ENCODE measurements at regions not wholly inside any gene's neighbourhood (a gene's known extent, or its start where the extent isn't known, plus 50 kb on each side); places are given as distances from the start of the nearest gene placed in this dataset.
A peak's percentile ranks its signal among the peaks of the same experiment; 100 is the strongest.

DNA sequence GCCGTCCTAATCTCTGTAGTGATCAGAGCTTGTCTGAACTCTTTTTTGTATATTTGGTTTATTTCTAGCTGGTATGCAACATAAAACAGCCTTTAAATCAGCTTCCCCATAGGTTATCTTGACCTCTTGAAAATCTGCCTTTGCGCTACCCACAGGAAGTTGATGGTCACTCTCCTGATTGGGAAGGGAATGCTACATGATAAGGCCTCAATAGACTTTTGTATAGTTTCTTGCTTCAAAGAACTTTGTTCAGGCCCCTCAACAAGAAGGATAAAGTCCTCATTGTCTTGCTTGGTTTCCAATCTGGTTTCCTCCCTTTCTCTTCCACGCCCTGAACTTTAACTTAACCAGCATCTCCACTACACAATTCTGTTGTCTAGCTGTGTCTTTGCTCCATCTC, 95.4 kb upstream of the TENT5A start:
- H3K4me3 ChIP-seq, result no peak overlapping the region
- WGBS, 2 donors, result 67 to 78% methylated on average over 3 of the region's 3 CpGs
- intact Hi-C loops (cut with DNase I; ENCODE audit: low total_unique reads), result no loop called here
- H3K4me1 ChIP-seq, result peaks cover 8% of the 10 kb centered on the region
- no peaks in the 10 kb centered on the region for H3K9me3 ChIP-seq
- H3K27ac ChIP-seq, result no peak overlapping the region
- DNase-seq, result no peak
- H3K27me3 ChIP-seq, result no peaks in the 10 kb centered on the region
- no peaks in the 10 kb centered on the region for H3K36me3 ChIP-seq (ENCODE audit: low read depth, missing control alignments)
- TF ChIP-seq CTCF (IDR thresholded peaks at IDR 0.05) (no peak), POLR2A (IDR thresholded peaks at IDR 0.05) (no peak)

GRCh38 chr6:81844686-81845085, 92.2 kb upstream of the TENT5A start:
- no peak for DNase-seq
- intact Hi-C loops (cut with DNase I; ENCODE audit: low total_unique reads), result no loop called here
- H3K4me3 ChIP-seq, result no peak overlapping the region
- no peaks in the 10 kb centered on the region for H3K27me3 ChIP-seq
- TF ChIP-seq CTCF (IDR thresholded peaks at IDR 0.05) (no peak), POLR2A (IDR thresholded peaks at IDR 0.05) (no peak)
- no peaks in the 10 kb centered on the region for H3K9me3 ChIP-seq
- peaks cover 8% of the 10 kb centered on the region for H3K4me1 ChIP-seq
- H3K36me3 ChIP-seq (ENCODE audit: low read depth, missing control alignments), result no peaks in the 10 kb centered on the region
- H3K27ac ChIP-seq, result peak overlapping the region in 1 of 2 donors; percentile 67
- WGBS, 2 donors, result 41 to 47% methylated on average over 2 of the region's 2 CpGs

GRCh38 chr6:81843302-81843701, 90.8 kb upstream of the TENT5A start:
- Histone ChIP-seq H3K27me3 (no peaks in the 10 kb centered on the region), H3K4me1 (peaks cover 8% of the 10 kb centered on the region), H3K9me3 (no peaks in the 10 kb centered on the region), H3K4me3 (no peak overlapping the region), H3K27ac (peak overlapping the region in 1 of 2 donors; percentile 17), H3K36me3 (ENCODE audit: low read depth, missing control alignments) (no peaks in the 10 kb centered on the region)
- TF ChIP-seq CTCF (IDR thresholded peaks at IDR 0.05), result no peak
- no peak for TF ChIP-seq POLR2A (IDR thresholded peaks at IDR 0.05)
- no peak for DNase-seq
- intact Hi-C loops (cut with DNase I; ENCODE audit: low total_unique reads), result no loop called here
- 31 to 52% methylated on average over 2 of the region's 2 CpGs for WGBS, 2 donors

GRCh38 chr6:81842254-81842653, 89.8 kb upstream of the TENT5A start:
- TF ChIP-seq POLR2A (IDR thresholded peaks at IDR 0.05), result no peak
- TF ChIP-seq CTCF (IDR thresholded peaks at IDR 0.05), result no peak
- DNase-seq, result peak; percentile 50
- no peak overlapping the region for H3K4me3 ChIP-seq
- intact Hi-C loops (cut with DNase I; ENCODE audit: low total_unique reads), result no loop called here
- no peaks in the 10 kb centered on the region for H3K36me3 ChIP-seq (ENCODE audit: low read depth, missing control alignments)
- H3K4me1 ChIP-seq, result peaks cover 8% of the 10 kb centered on the region
- H3K27me3 ChIP-seq, result no peaks in the 10 kb centered on the region
- H3K9me3 ChIP-seq, result no peaks in the 10 kb centered on the region
- H3K27ac ChIP-seq, result peak overlapping the region in 1 of 2 donors; percentile 23

DNA sequence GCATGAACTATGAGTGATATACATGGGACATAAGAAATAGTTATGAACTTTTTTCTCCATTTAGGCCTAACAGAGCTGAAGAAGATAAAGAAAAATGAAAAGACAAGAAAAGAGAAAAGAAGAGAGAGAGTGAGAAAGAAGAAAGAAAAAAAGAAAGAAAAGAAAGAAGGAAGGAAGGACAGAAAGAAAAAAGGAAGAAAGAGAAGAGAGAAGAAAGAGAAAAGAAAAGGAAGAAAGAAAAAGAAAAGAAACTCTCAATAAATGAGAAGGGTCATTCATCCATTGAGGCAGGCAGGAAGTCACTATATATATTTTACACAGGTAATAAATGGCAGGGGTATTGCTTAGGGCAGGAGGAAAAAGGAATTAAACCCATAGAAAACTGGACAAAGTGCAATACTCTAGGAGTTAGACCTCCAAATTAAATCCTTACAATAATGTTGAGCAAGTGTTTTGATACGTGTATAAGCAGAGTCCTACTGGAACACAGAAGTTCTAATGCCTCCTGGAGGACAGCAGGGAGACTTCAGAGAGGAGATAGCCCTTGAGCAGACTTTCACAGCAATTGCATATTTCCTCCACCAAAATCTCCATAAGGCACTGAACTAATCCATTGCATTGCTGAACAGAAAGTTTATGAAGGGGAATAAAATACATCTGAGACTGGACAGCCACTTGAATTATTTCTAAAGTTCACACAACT, 86.4 kb upstream of the TENT5A start:
- Histone ChIP-seq H3K27ac (no peak overlapping the region), H3K27me3 (no peaks in the 10 kb centered on the region), H3K36me3 (ENCODE audit: low read depth, missing control alignments) (no peaks in the 10 kb centered on the region), H3K9me3 (no peaks in the 10 kb centered on the region), H3K4me1 (peaks cover 3% of the 10 kb centered on the region), H3K4me3 (no peak overlapping the region)
- 84% methylated on average over 1 of the region's 1 CpG for WGBS, 2 donors
- intact Hi-C loops (cut with DNase I; ENCODE audit: low total_unique reads), result no loop called here
- no peak for TF ChIP-seq CTCF (IDR thresholded peaks at IDR 0.05)
- TF ChIP-seq POLR2A (IDR thresholded peaks at IDR 0.05), result no peak
- DNase-seq, result no peak
